ENCODE measurements at regions not wholly inside any gene's neighbourhood (a gene's known extent, or its start where the extent isn't known, plus 50 kb on each side); places are given as distances from the start of the nearest gene placed in this dataset.

GRCh38 chr5:104785097-104785496 is 1222.5 kb upstream of the NUDT12 start:
- dilution Hi-C loops (cut with MboI; ENCODE audit: extremely low pct_ligation_motif_present, low sequenced_read_pairs), result no loop called here
- H3K9ac ChIP-seq (ENCODE audit: control insufficient read depth, extremely low read depth, insufficient read depth, low read length), result no peak overlapping the region
- no peak for DNase-seq (ENCODE audit: low read depth, low spot score)

GRCh38 chr5:104774372-104774771 is 1211.8 kb upstream of the NUDT12 start:
- Histone ChIP-seq H3K36me3 (ENCODE audit: control insufficient read depth in 2 of 2, extremely low read depth in 1 of 2, insufficient read depth in 2 of 2, low read length in 2 of 2) (no peaks in the 10 kb centered on the region), H3K4me3 (ENCODE audit: control insufficient read depth in 2 of 3, extremely low read depth in 1 of 3, insufficient read depth in 2 of 3, low read depth in 1 of 3, low read length in 3 of 3) (no peak overlapping the region), H4K20me1 (ENCODE audit: control insufficient read depth, extremely low read depth, insufficient read depth, low read length) (no peaks in the 10 kb centered on the region), H3K27me3 (ENCODE audit: control insufficient read depth, extremely low read depth, insufficient read depth, low read length) (no peaks in the 10 kb centered on the region), H3K9me1 (ENCODE audit: control insufficient read depth, extremely low read depth, insufficient read depth, low read length) (no peaks in the 10 kb centered on the region), H3K4me1 (ENCODE audit: control insufficient read depth, extremely low read depth, insufficient read depth, low read length) (no peaks in the 10 kb centered on the region), H3K27ac (ENCODE audit: control insufficient read depth, insufficient read depth, low read length) (no peak overlapping the region), H3K9me3 (ENCODE audit: control insufficient read depth, low read depth, low read length) (no peaks in the 10 kb centered on the region), H3K4me2 (ENCODE audit: control insufficient read depth, extremely low read depth, insufficient read depth, low read depth, low read length) (no peak overlapping the region), H2AFZ (ENCODE audit: control insufficient read depth, low read length) (no peak overlapping the region), H3K9ac (ENCODE audit: control insufficient read depth, extremely low read depth, insufficient read depth, low read length) (no peak overlapping the region), H3K79me2 (ENCODE audit: control insufficient read depth, insufficient read depth, low read length) (no peaks in the 10 kb centered on the region)
- DNase-seq (ENCODE audit: low read depth, low spot score) (no peak), FAIRE-seq (no peak)
- TF ChIP-seq CTCF (optimal IDR thresholded peaks at IDR 0.05 in 1 of 3, IDR thresholded peaks at IDR 0.05 in 1 of 3, conservative IDR thresholded peaks at IDR 0.05 in 1 of 3; ENCODE audit: extremely low read depth in 1 of 3, insufficient read depth in 2 of 3, low read length in 3 of 3) (no peak), EZH2 (IDR thresholded peaks at IDR 0.05; ENCODE audit: low read length) (no peak)
- dilution Hi-C loops (cut with MboI; ENCODE audit: extremely low pct_ligation_motif_present, low sequenced_read_pairs), result no loop called here

More at GRCh38 chr5:104785097-104785496, 1222.5 kb upstream of the NUDT12 start:
- no peak overlapping the region for H3K27ac ChIP-seq (ENCODE audit: control insufficient read depth, insufficient read depth, low read length)
- no peaks in the 10 kb centered on the region for H3K27me3 ChIP-seq (ENCODE audit: control insufficient read depth, extremely low read depth, insufficient read depth, low read length)
- FAIRE-seq, result no peak
- H3K4me1 ChIP-seq (ENCODE audit: control insufficient read depth, extremely low read depth, insufficient read depth, low read length), result no peaks in the 10 kb centered on the region
- H4K20me1 ChIP-seq (ENCODE audit: control insufficient read depth, extremely low read depth, insufficient read depth, low read length), result no peaks in the 10 kb centered on the region
- H3K36me3 ChIP-seq (ENCODE audit: control insufficient read depth in 2 of 2, extremely low read depth in 1 of 2, insufficient read depth in 2 of 2, low read length in 2 of 2), result no peaks in the 10 kb centered on the region
- H3K4me3 ChIP-seq (ENCODE audit: control insufficient read depth in 2 of 3, extremely low read depth in 1 of 3, insufficient read depth in 2 of 3, low read depth in 1 of 3, low read length in 3 of 3), result no peak overlapping the region
- H2AFZ ChIP-seq (ENCODE audit: control insufficient read depth, low read length), result no peak overlapping the region
- H3K9me3 ChIP-seq (ENCODE audit: control insufficient read depth, low read depth, low read length), result no peaks in the 10 kb centered on the region
- TF ChIP-seq EZH2 (IDR thresholded peaks at IDR 0.05; ENCODE audit: low read length), result no peak
- TF ChIP-seq CTCF (optimal IDR thresholded peaks at IDR 0.05 in 1 of 3, IDR thresholded peaks at IDR 0.05 in 1 of 3, conservative IDR thresholded peaks at IDR 0.05 in 1 of 3; ENCODE audit: extremely low read depth in 1 of 3, insufficient read depth in 2 of 3, low read length in 3 of 3), result no peak
- H3K79me2 ChIP-seq (ENCODE audit: control insufficient read depth, insufficient read depth, low read length), result no peaks in the 10 kb centered on the region
- no peaks in the 10 kb centered on the region for H3K9me1 ChIP-seq (ENCODE audit: control insufficient read depth, extremely low read depth, insufficient read depth, low read length)
- no peak overlapping the region for H3K4me2 ChIP-seq (ENCODE audit: control insufficient read depth, extremely low read depth, insufficient read depth, low read depth, low read length)
